D341Med (cell line): ENCODE measurements at regions not wholly inside any gene's neighbourhood (a gene's known extent, or its start where the extent isn't known, plus 50 kb on each side); places are given as distances from the start of the nearest gene placed in this dataset.

Experiments used
- DNase-seq: peaks from one replicate; pipeline ENCODE4 v3.0.0; 2012; ENCODE audit warnings: low spot score

DNA sequence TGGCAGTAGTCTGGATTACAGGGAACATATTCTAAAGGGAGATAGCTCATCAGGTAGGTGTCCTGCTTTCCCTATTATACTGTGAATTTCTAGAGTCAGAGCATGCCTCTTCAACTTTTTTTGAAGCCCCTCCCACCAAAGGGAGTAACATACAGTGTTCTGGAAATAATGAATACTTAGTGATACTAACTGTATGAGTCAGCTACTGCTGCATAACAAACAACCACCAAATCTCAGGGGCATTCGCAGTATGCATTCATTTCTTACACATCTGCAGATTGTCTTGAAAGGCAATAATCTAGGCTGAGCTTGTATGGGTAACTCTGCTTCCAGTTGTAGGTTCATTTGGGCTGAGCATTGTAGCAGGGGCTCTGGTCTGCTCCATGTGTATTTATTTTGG, 409.7 kb upstream of the SPRED2 start:
- no peak for DNase-seq

DNA sequence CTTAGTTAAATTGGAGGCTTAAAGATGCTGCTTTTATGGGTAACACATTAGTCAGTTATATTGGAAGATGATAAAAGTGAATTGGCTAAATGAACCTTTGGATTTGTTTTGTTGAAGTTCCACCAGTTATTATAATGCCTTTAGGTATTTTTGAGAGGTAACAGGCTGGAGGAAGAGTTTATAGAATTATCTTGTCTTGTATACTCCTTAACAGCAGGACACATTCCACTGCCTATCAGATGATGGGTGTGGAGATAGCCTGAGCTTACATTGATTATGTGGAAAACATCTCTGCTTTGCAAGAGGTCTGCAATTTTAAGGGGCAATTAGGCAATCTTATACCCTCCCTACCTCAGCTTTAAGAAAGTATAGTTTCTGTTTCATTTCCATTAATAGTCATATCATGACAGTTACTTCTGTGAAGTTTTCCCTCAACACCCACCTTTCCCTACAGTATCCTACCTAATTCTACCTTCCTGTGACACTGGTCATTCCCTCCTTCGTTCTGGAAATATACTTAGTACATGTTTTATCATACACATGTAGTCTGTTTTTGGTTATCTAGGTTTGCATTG, 403.7 kb upstream of the SPRED2 start:
- DNase-seq: no peak

DNA sequence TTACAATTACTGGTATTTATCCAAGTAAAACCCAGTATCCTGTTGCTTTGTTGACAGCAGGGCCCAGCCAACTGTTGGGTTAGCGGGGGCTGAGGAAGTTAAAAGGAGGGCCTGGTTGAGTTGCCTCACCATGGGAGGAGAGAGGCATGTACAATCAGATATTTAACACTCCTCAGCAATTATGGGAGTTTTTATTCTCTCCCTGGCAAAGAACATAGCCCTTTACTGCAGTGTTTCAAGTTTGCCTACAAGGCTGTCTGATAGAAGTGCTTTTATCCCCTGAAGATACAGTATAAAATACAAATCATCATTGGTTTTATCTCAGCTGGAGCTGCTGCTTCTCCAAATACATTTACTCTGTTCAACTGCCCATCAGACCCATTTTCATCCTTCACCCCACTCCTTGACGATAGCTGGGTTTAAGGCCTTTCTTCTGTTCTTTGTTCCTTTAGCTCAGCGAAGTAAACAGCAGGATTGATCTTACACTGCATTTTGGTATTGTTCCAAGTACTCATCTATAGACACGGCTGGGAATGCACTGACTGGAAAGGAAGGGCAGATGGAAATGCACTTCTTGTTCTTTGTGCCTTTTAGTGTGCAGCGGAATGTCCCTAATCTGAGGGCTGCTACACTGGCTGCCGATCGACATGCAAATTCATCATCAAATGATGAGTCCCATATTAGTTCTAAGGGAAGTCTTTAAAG, 402.5 kb upstream of the SPRED2 start:
- no peak for DNase-seq

DNA sequence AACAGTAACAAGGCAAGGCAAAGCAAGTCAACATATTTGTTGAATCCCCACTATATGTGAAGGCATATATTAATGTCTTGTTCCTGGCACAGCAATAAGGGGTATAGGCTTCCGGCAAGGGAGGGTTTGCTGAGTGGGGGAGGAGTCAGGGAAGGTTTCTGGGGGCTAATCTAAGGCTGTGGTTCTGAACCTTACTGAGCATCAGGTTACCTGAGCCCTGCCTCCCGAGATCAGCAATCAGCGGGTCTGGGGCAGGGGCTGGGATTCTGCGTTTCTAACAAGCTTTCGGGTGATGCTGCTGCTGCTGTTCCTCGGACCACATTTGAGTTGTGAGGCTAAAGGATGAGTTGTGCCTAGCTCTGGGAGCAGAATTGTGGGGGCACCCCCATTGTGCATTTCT, 401.7 kb upstream of the SPRED2 start:
- DNase-seq: no peak

DNA sequence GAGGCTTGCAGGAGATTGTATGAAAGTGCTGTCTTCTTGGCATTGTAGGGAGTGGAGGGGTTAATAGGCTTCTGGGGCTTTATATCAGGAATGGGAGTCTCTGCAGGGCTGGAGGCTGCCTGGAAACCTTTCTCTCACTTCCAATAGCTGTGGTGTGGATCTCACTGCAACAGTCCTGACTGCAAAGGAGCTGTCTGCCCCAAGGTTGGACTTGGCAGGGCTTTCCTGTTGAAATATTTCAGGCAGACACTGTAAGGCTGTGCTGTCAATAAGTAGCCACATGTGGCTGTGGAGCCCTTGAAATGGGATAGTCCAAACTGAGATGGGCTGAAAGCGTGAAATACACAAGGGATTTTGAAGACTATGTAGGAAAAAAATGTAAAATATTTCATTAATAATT, 399.1 kb upstream of the SPRED2 start:
- DNase-seq: no peak

DNA sequence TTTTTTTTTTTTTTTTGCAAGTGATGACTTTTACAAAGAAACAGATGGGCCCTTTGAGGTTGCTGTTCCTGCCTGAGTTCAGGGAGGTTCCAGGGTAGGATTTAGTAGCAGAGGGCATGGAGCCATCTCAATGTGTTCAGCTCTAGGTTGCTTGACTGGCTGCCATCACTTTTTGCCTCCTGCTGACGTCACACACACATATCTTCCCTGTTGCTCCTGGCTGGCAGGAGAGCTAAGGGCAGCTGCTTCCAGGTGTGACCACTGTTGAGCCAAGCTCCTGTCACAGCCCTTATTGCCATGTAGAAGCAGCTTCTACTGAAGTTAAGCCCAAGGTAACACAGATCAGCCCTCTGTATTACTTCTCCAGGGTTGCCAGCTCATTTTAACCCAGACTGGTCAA, 394.2 kb upstream of the SPRED2 start:
- DNase-seq: no peak

DNA sequence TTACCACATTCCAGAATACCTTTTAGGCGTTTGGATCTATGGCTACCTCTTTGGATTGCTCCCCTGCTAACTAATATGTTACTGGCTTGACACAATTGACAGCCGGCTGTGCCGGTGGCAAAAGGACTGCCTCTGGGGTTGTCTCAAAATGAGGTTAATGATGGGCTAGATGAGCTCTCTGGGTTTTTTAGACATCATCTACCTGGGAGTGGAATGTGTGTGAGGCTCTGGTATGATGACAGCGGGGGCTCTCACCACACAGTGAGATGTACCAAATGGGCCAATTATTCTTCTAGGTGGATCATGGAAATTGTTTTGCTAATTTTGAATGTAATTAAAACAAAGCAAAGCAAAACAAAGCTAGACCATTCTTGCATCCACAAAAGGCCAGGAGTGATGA, 391.1 kb upstream of the SPRED2 start:
- no peak for DNase-seq

DNA sequence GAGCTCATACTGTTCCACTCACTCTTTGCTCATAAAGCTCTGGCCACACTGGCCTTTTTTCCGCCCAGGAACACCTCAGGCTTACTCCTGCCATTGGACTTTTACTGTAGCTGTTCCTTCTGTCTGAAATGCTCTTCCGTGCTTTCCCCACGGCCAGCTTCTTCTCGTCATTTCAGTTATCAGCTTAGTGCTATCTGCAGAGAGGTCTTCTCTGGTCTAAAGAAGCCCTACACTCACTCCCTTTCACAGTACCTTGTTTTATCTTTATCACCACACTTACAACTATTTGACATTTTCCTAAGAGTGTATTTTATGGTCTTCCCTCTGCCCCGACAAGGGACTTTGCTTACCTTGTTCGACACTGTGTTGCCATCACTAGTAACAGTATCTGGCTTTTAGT, 388.1 kb upstream of the SPRED2 start:
- no peak for DNase-seq

DNA sequence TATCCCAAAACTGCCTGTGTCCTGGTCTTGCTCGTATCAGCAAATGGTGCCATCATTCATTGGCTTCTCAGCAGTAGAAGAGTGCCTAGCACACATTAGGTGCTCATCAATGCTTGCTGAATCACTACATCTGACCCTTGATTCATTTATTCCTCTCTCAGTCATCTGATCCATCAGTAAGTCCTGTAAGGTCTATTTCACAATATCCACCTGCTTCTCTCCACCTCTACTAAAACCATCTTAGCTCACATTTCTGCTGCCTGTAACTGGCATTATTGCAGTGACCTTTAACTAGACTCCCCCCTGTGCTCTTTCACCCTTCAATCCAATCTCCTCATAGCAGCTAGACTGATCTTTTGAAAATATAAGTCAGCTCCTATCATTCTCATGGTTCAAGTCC, 387.6 kb upstream of the SPRED2 start:
- no peak for DNase-seq

DNA sequence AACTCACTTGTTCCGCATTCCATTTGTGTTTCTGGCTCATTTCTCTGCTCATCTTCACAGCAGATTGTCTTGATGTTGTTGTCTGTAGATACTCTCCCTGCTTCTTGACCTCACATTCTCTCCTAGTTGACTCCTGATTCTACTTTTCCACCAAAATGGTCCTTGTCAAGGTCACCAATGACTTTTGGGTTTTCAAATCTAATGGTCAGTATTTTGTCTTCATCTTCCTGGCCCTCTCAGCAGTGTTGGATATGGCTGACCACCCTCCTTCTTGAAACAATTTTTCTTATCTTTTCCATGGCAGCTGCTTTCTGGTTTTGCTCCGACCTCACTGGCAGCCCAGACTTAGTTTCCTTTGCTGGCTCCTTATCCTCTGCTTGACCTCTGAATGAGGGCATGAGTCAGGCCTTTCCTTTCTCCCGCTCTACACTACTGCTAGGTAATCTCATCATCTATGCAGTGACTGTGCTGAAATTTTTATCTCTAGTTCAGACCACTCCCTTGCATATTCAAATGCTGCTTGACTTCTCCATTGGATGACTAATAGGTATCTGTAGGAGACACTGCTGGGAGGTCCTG, 386.6 kb upstream of the SPRED2 start:
- no peak for DNase-seq

DNA sequence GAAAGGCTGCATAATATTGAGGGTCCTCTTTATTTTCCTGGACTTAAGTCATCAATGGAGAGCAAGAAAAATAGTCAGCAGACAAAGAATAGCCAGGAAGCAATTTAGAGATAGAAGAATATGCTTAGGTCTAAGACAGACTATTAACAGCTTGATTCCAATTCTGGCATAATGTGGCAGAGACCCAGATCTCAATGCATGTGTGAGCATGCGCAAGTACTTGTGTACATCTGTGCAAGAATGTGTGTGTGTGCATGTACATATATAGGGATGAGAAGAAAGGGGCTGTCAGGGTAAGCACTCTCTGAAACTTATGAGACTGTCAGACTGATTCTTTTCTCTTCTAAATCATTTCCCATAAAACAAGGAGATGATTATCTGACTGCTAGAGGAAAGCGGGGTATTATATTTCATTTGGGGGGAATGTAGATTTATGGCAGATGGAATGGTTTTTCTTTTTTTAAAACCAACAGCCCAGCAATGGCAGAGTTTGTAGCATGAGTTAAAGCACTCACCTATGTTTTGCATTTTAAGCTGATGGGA, 381.3 kb upstream of the SPRED2 start:
- no peak for DNase-seq

DNA sequence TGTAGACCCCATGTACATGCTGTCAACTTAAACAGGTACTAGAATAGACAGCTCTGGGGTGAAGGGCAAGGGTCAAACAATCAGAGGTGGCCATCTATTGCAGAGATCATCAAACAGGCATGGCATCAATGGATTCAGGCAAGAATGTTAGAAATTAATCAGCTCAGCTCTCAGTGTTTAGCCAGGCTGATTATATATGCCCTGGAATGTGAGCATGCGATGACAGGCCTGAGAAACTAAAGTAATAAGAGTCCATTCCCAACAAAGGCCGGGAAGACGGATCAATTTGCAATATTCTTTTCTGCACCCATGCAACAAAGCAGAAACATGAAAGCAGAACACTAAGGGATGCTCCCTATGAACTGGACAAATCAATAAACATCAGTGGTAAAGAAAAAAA, 380.5 kb upstream of the SPRED2 start:
- no peak for DNase-seq

DNA sequence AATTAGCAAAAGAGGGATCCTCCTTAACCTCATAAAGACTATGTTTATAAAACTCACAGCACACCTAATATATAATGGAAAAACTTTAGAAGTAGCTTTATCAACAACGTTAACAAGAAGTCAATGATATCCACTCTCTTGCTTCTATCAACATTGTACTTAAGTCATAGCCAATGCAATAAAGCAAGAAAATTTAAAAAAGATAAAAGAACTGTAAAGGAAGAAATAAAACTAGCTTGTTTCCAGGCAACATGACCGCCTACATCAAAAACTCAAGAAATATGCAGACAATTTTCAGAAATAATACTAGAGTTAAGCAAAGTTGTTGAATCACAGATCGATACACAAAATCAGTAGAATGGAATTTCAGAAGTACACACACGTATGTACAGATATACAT, 375.5 kb upstream of the SPRED2 start:
- DNase-seq: no peak

DNA sequence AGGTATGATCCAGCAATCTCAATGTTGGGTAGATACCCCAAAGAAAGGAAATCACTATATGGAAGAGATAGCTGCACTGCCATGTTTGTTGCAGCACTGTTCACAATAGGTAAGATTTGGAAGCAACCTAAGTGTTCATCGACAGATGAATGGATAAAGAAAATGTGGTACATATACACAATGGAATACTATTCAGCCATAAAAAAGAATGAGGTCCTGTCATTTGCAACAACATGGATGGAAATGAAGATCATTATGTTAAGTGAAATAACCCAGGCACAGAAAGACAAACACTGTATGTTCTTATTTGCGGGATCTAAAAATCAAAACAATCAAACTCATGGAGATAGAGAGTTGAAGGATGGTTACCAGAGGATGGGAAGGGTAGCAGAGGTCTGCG, 372.4 kb upstream of the SPRED2 start:
- no peak for DNase-seq

DNA sequence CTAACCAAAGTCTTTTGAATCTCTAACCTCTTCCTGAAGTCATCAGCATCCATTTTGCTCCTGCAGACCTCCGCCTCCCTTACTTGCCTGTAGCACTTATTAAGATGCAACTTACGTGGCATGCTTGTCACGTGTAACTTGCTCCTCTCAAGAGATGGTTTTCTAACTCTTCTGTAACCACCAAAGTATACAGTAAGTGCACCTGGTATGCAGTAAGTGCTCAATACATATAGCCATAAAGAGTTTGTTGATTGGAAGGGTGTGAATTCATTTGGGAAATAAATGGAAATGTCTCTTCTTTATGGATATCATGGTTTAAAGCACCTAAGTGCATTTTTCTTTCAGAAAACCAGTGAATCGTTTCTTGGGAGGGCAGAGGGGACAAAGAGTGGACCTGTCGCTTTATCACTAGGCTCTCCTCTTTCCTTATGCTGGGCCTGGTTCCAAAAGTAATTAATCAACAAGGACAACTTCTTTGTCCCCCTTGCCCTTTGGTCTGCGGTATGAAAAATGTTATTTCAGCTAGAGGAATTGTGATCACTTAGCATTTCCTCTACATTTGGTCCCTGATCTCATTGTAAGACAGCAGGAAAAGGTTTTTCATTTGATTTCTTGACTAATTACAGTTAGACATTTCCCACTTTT, 370.0 kb upstream of the SPRED2 start:
- DNase-seq: no peak

DNA sequence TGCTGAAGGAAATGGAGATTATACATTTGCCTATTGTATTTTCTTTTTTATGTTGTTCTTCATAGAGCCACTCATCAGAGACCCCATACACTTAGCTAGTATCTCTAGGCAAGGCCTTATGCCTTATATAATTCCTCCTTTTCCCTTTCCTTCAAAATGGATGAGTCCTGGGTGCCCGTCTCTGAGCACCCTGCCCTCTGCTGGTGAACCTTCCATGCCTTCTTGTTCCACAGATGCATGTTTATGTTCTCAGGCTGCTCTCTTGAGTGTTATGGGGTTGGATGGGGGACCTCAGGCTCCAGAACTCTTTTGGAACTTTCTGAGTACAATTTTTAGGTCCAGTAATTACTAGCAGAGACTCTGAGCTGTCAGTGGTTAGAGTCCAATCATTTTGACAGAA, 368.6 kb upstream of the SPRED2 start:
- peak; percentile 27 for DNase-seq

DNA sequence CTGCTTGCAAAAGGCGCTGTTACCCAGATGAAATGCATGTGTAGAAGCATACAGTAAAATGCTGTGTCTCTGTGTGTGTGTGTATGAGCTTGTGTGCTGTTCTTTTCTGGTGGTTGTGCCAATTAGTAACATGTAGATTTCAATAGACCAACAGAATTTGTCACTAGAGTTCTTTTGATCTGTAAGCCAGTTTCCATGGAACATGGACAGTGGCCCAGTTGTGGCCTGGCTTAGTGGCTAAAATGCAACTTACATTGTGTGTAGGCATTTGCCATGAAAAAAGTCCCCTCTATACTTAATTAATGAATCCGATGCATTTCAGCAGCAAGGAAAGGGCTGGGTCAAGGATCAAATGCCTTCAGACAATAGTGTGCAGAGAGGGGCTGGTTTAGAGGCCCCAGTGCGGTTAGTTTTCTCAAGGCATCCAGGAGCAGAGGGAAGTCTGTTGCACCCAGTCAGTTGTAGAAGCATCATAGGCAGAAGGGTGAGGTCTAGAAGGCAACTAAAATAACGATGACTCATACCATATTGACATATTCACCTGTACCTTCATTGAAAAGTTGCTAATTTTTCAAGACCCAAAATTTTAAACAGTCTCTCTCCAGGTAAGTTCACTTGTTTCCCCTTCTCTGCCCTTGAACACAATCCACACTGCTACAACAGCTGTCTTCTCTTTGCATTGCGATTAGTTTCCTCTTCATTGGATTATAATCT, 366.9 kb upstream of the SPRED2 start:
- no peak for DNase-seq

DNA sequence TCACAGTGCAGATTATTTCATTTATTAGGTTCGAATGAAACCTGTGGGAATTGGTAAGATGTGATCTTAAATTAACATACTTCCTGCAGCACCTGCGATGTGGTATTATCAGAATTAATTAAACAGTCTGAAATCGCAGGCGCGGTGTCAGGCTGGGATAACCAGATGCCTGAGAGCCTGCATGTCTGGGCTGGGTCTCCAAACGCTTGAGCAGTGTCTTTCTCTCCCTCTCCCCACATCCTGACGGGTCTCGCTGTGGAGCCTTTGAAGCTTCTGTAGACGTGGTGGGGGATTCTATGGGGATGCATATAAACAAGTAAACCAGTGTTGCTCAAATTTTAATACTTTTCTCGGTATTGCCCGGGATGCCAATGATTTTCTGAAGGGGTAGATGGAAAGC, 366.2 kb upstream of the SPRED2 start:
- DNase-seq: no peak

DNA sequence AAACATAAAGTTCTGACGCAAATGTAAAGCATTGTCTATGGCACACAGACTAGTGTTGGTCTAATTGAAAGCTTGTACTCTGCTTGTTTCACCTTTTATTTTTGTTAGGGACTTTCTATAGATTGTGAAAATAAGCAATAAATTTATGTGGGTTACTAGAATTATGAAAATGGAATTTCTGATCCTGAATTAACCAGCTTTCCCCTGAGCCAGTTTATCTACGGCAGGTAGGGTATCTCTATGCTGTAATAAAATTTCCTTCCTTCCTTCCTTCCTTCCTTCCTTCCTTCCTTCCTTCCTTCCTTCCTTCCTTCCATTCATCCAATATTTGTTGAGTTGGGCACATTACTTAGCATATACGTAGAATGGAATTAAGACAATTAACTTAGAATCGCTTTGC, 362.6 kb upstream of the SPRED2 start:
- no peak for DNase-seq

DNA sequence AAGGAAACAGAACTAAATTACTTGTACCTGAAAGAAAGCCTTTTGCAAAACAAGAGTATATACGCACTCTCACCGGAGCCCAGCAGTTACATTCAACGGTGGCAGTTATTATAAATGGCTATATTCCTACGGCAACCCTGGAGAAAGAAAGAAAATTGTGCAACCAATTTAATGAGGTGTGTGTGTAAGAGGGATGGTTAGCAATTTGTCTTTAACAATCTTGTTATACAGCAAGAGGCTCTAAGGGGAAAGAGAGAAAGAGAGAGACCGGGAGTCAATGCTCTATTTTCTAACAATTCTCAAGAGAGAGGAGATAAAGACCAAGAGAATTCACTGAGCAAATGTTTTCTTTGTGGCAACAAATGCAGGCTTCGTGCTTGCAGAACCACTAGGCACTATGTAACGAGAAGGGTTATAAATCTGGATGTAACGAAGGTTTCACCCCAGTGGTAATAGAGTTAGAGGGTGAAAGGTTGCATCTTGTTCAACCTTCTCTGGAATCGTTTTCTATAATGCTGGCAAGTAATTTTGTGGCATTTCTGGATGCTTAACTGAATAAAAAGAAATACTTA, 359.1 kb upstream of the SPRED2 start:
- DNase-seq: no peak

DNA sequence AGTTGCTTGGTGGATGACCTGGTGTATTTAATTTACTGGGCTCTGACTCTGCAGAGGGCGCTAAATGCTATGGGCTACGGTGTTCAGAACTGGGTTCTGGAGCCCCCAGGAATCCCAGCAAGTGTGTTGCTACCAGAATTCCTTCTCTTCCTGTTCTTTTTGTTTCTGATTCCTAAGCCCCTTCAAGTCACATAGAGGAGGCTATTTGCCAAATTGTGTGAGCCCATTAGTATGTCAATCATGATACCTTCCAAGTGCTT, 358.2 kb upstream of the SPRED2 start:
- no peak for DNase-seq

DNA sequence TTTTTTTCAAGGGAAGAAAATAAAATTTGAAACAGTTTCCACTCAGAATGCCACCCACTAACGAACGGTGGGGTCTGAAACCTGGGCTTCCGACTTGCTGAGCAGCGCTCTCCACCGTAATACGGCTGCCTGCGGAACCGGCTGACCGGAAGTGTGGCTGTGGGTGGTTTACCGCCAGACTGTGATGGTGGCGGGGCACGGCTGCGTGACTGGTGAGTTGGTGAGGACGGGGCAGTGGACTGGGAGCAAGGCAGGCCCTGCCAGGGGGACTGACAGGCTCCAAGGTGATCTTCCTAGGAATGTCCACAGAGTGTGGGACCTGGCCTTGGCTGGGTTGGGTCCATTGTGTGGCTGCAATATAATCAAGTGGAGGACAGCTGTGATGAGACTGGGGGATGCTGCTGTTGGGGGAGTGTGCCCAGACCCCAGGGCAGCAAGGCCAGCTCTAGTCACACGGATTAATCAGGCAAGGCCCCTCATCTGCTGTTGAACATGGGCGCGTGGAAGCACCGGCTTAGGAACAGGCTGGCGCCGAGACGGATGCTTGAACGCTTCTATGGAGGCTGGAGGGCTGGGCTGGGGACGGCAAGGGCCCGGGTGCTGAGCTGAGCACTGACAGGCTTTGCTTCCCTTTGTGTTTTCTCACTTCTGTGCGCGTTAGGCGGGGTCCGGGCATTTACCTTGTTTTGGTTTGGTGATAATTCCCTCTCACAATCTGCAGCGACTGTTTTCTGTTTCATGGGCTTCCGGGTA, 357.7 kb upstream of the SPRED2 start:
- no peak for DNase-seq
